H9 (cell line): ENCODE measurements at regions not wholly inside any gene's neighbourhood (a gene's known extent, or its start where the extent isn't known, plus 50 kb on each side); places are given as distances from the start of the nearest gene placed in this dataset.

Experiments
- DNase-seq: peaks from one replicate; pipeline ENCODE4 v3.0.0-alpha.2; 2017
- H2AFZ ChIP-seq: one replicate; pipeline ENCODE4 v1.6.1; 2013; ENCODE audit warnings: mild to moderate bottlenecking, low read length, control low read depth, moderate library complexity
- H2AK5ac ChIP-seq: 2 replicates; pipeline ENCODE4 v1.6.1; 2013; ENCODE audit warnings: low read length, control low read depth, mixed read lengths; ENCODE audit not compliant: insufficient read length
- H2BK120ac ChIP-seq: one replicate; pipeline ENCODE4 v1.6.1; 2013; ENCODE audit warnings: low read depth, mild to moderate bottlenecking, low read length, control low read depth, inconsistent platforms; ENCODE audit not compliant: poor library complexity, severe bottlenecking
- H2BK12ac ChIP-seq: 2 replicates; pipeline ENCODE4 v1.6.1; 2013; ENCODE audit warnings: low read length, control low read depth, mixed read lengths, low read depth; ENCODE audit not compliant: insufficient read length
- H2BK15ac ChIP-seq: 2 replicates; pipeline ENCODE4 v1.6.1; 2013; ENCODE audit warnings: low read depth, low read length, control low read depth
- H2BK20ac ChIP-seq: one replicate; pipeline ENCODE4 v1.6.1; 2013; ENCODE audit warnings: low read depth, mild to moderate bottlenecking, low read length, control low read depth, inconsistent platforms; ENCODE audit not compliant: poor library complexity, severe bottlenecking
- H2BK5ac ChIP-seq: 2 replicates; pipeline ENCODE4 v1.6.1; 2013; ENCODE audit warnings: low read length, control low read depth, mixed read lengths; ENCODE audit not compliant: insufficient read length
- H3K14ac ChIP-seq: 2 replicates; pipeline ENCODE4 v1.6.1; 2013; ENCODE audit warnings: low read length, control low read depth; ENCODE audit not compliant: insufficient read depth
- H3K18ac ChIP-seq: 2 replicates; pipeline ENCODE4 v1.6.1; 2013; ENCODE audit warnings: low read depth, mild to moderate bottlenecking, mixed read lengths, low read length, control low read depth; ENCODE audit not compliant: insufficient read length
- H3K23ac ChIP-seq: 2 replicates; pipeline ENCODE4 v1.6.1; 2013; ENCODE audit warnings: low read length, control low read depth, mixed read lengths, low read depth; ENCODE audit not compliant: insufficient read length
- H3K23me2 ChIP-seq: 2 replicates; pipeline ENCODE4 v1.6.1; 2013; ENCODE audit warnings: low read depth, mild to moderate bottlenecking, mixed read lengths, low read length, control low read depth; ENCODE audit not compliant: insufficient read length, poor library complexity, severe bottlenecking
- H3K27ac ChIP-seq: 2 replicates; pipeline ENCODE4 v1.5.1; 2013; ENCODE audit warnings: low read length, control low read depth, mixed read lengths, low read depth; ENCODE audit not compliant: insufficient read length
- H3K27me3 ChIP-seq: 2 replicates; pipeline ENCODE4 v1.6.1; 2013; ENCODE audit warnings: low read length, control low read depth, inconsistent platforms; ENCODE audit not compliant: insufficient read depth
- H3K4ac ChIP-seq: 2 replicates; pipeline ENCODE4 v1.6.1; 2013; ENCODE audit warnings: low read depth, mild to moderate bottlenecking, control low read depth, inconsistent platforms, low read length, moderate library complexity
- H3K4me1 ChIP-seq: 2 replicates; pipeline ENCODE4 v1.6.1; 2013; ENCODE audit warnings: low read length, control low read depth, inconsistent platforms; ENCODE audit not compliant: insufficient read depth
- H3K4me2 ChIP-seq: 2 replicates; pipeline ENCODE4 v1.6.1; 2013; ENCODE audit warnings: low read length, control low read depth, mixed read lengths; ENCODE audit not compliant: insufficient read length, insufficient read depth
- H3K56ac ChIP-seq: 2 replicates; pipeline ENCODE4 v1.6.1; 2013; ENCODE audit warnings: low read depth, mild to moderate bottlenecking, mixed read lengths, low read length, control low read depth; ENCODE audit not compliant: insufficient read length
- H3K79me1 ChIP-seq: 2 replicates; pipeline ENCODE4 v1.6.1; 2013; ENCODE audit warnings: low read depth, mild to moderate bottlenecking, moderate library complexity, low read length, control low read depth, inconsistent platforms; ENCODE audit not compliant: insufficient read depth, poor library complexity, severe bottlenecking
- H3K79me2 ChIP-seq: 2 replicates; pipeline ENCODE4 v1.6.1; 2013; ENCODE audit warnings: low read length, control low read depth, inconsistent platforms; ENCODE audit not compliant: insufficient read depth
- H3K9ac ChIP-seq: 2 replicates; pipeline ENCODE4 v1.6.1; 2013; ENCODE audit warnings: low read length, control low read depth, mixed read lengths; ENCODE audit not compliant: insufficient read length; ENCODE audit errors: extremely low read depth
- H3K9me3 ChIP-seq: one replicate; pipeline ENCODE4 v1.6.1; 2013; ENCODE audit warnings: low read depth, low read length, inconsistent platforms; ENCODE audit not compliant: control insufficient read depth
- H3T11ph ChIP-seq: one replicate; pipeline ENCODE4 v1.6.1; 2013; ENCODE audit warnings: mild to moderate bottlenecking, low read length, control low read depth, inconsistent platforms
- H4K20me1 ChIP-seq: one replicate; pipeline ENCODE4 v1.6.1; 2013; ENCODE audit not compliant: control insufficient read depth, insufficient read length, insufficient read depth
- H4K5ac ChIP-seq: 2 replicates; pipeline ENCODE4 v1.6.1; 2013; ENCODE audit warnings: low read depth, mild to moderate bottlenecking, mixed read lengths, low read length, control low read depth; ENCODE audit not compliant: insufficient read length
- H4K8ac ChIP-seq: replicated peaks from 2 replicates; pipeline ENCODE4 v1.6.1; 2013; ENCODE audit warnings: low read length, control low read depth, mixed read lengths, low read depth; ENCODE audit not compliant: insufficient read length
- H4K91ac ChIP-seq: 2 replicates; pipeline ENCODE4 v1.6.1; 2013; ENCODE audit warnings: low read depth, mild to moderate bottlenecking, moderate library complexity, mixed read lengths, low read length, control low read depth; ENCODE audit not compliant: insufficient read length
- H3K27ac Mint-ChIP-seq, 3 experiments: 2 replicates in 2 of 3; 3 replicates in 1 of 3; pipeline ENCODE4 v1.8.0; 2020 to 2021; ENCODE audit warnings: mixed read lengths in 3 of 3, mild to moderate bottlenecking in 1 of 3, moderate library complexity in 1 of 3
- H3K27me3 Mint-ChIP-seq: 2 replicates; pipeline ENCODE4 v1.8.0; 2021; ENCODE audit warnings: low read depth, mild to moderate bottlenecking, moderate library complexity, mixed read lengths
- H3K36me3 Mint-ChIP-seq, 3 experiments: 2 replicates in 2 of 3; 3 replicates in 1 of 3; pipeline ENCODE4 v1.8.0; 2020 to 2021; ENCODE audit warnings: low read depth in 3 of 3, mixed read lengths in 3 of 3; ENCODE audit not compliant: insufficient read depth in 1 of 3
- H3K4me1 Mint-ChIP-seq, 2 experiments: 2 replicates each; pipeline ENCODE4 v1.8.0; 2020; ENCODE audit warnings: mixed read lengths in 2 of 2
- H3K4me3 Mint-ChIP-seq, 2 experiments: 2 replicates in 1 of 2; 3 replicates in 1 of 2; pipeline ENCODE4 v1.8.0; 2020 to 2021; ENCODE audit warnings: mild to moderate bottlenecking in 2 of 2, mixed read lengths in 2 of 2, moderate library complexity in 1 of 2
- H3K9me3 Mint-ChIP-seq, 2 experiments: 2 replicates in 1 of 2; 3 replicates in 1 of 2; pipeline ENCODE4 v1.8.0; 2020; ENCODE audit warnings: mild to moderate bottlenecking in 2 of 2, mixed read lengths in 2 of 2, moderate library complexity in 1 of 2
- CTCF ChIP-seq: fragments of 200-600 bp; sonication (generic); conservative IDR thresholded peaks from 3 replicates; pipeline ENCODE4 v1.8.0; 2021; ENCODE audit warnings: antibody characterized with exemption, mild to moderate bottlenecking
- WGBS: extraction: QIAGEN DNeasy Blood & Tissue Kit; methylation state at CpG from one replicate; pipeline ENCODE4 v1.1.7; 2013; ENCODE audit warnings: missing lambda C conversion rate, low lambda C conversion rate, mixed read lengths; ENCODE audit not compliant: insufficient read length; ENCODE audit errors: extremely low coverage; 5-methylcytosine and 5-hydroxymethylcytosine counted together

- no peak overlapping the region for H3K18ac ChIP-seq
- no peak overlapping the region for H2BK20ac ChIP-seq
- no peak overlapping the region for H2AFZ ChIP-seq
- no peak overlapping the region for H3K14ac ChIP-seq
- no peaks in the 10 kb centered on the region for H4K20me1 ChIP-seq
- H3K4me1 ChIP-seq = no peaks in the 10 kb centered on the region
- WGBS = no CpG with 5 or more reads among the region's 35 CpGs
- no peak overlapping the region for H3T11ph ChIP-seq
- TF ChIP-seq CTCF = no peak
- H3K9ac ChIP-seq = no peak overlapping the region
- H3K23me2 ChIP-seq = peaks cover 14% of the 10 kb centered on the region
- no peak overlapping the region for H2AK5ac ChIP-seq
- no peaks in the 10 kb centered on the region for H3K79me1 ChIP-seq
- H3K9me3 ChIP-seq = no peaks in the 10 kb centered on the region
- no peak overlapping the region for H4K8ac ChIP-seq
- no peak overlapping the region for H3K4ac ChIP-seq
- Mint-ChIP-seq H3K4me1 (peaks cover 10 to 13% of the 10 kb centered on the region in 2 experiments), H3K27me3 (peaks cover 86% of the 10 kb centered on the region), H3K4me3 (peak overlapping the region; percentile 63 to 87), H3K27ac (no peak overlapping the region), H3K9me3 (peaks cover 2% of the 10 kb centered on the region in 2 experiments; a peak in 2 of 5 replicates), H3K36me3 (no peaks in the 10 kb centered on the region)
- peaks cover 21% of the 10 kb centered on the region; the same call in 1 of the 2 replicates for H3K27me3 ChIP-seq
- H3K56ac ChIP-seq = no peak overlapping the region
- H2BK120ac ChIP-seq = no peak overlapping the region
- no peak overlapping the region for H4K91ac ChIP-seq
- no peak overlapping the region for H2BK15ac ChIP-seq
- H4K5ac ChIP-seq = no peak overlapping the region
- no peak overlapping the region for H2BK12ac ChIP-seq
- H3K23ac ChIP-seq = no peak overlapping the region
- no peak overlapping the region for H2BK5ac ChIP-seq
- H3K4me2 ChIP-seq = peak overlapping the region; percentile 89
- H3K27ac ChIP-seq = no peak overlapping the region
- no peak for DNase-seq
- H3K79me2 ChIP-seq = no peaks in the 10 kb centered on the region
These were observed 335.8 kb upstream of the THRB start for GRCh38 chr3:24830230-24831152.
